ENCODE measurements at regions not wholly inside any gene's neighbourhood (a gene's known extent, or its start where the extent isn't known, plus 50 kb on each side); places are given as distances from the start of the nearest gene placed in this dataset.
"Not testable (repeated sequence)": the region's sequence is repeated elsewhere in the genome, so short reads cannot be mapped to it uniquely, and the experiment has no call there.

- no peak for DNase-seq
These were observed 1154.4 kb downstream of the RAPGEF2 start for GRCh38 chr4:160257318-160257717.

DNA sequence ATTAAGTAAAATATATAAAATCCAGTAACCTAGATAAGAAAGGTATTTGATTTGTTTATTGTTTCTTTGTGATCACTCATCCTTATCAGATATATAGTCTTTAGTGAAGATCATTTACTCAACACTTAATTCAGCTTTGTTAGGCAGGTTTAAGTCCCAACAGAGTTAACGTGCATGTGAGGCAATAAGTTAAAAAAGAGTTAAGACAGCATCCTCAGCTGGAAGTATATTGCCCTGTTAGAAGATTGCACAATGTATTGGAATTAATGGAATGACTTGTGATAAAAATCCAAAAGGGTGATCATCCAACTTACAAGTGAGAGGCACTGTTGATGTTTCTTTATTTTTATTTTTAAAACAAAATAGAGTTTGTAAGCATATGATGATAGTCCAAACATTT is 1162.1 kb downstream of the RAPGEF2 start:
- no peak for DNase-seq

GRCh38 chr4:160265836-160266235 is 1163.0 kb downstream of the RAPGEF2 start:
- DNase-seq = no peak

GRCh38 chr4:160276785-160277325 is 1174.0 kb downstream of the RAPGEF2 start:
- no peak for DNase-seq

GRCh38 chr4:160283081-160283480 is 1180.2 kb downstream of the RAPGEF2 start:
- DNase-seq = no peak

- no peak for DNase-seq
These were observed 1181.6 kb downstream of the RAPGEF2 start for GRCh38 chr4:160284516-160284915.

- DNase-seq = no peak
These were observed 1183.2 kb downstream of the RAPGEF2 start for GRCh38 chr4:160286051-160286450.

- DNase-seq = no peak
These were observed 1193.6 kb downstream of the RAPGEF2 start for GRCh38 chr4:160296476-160296875.

DNA sequence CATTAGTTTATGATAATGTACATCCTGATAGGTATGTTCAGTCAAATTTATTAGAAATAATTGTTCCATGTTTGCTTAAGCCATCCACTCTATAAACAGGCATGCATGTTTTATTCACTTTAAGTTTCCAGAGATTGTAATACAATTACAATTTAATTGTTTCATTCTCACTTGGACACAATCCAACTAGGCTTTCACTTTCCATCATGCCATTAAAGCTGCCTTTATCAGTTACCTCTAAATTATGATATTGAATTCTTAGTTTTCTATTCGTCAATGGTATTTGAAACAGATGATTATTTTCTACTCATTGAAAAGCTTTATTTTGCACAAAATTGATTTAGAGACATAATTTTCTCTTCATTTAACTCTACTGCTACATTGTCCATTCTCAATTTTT is 1196.3 kb downstream of the RAPGEF2 start:
- no peak for DNase-seq

GRCh38 chr4:160299608-160300007 is 1196.7 kb downstream of the RAPGEF2 start:
- DNase-seq = no peak

DNA sequence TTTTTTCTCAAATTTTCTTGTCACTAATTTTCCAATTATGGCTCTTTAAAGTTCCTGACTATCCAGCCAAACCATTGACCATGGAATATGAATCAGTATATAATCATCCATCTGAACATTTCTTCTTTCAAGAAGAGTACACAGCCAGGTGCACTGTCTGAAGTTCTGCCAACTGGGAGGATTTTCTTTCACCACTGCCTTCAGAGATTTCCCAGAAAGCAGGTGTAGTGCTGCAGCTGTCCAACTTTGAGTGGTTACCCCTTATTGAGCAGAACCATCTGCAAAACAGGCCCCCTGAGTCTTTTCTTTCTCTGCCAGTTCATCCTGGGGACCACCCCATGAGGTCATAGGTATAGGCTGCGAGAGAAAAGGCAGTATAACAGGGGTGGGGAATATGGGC is 1213.2 kb downstream of the RAPGEF2 start:
- DNase-seq = no peak

GRCh38 chr4:160318567-160319220 is 1215.8 kb downstream of the RAPGEF2 start:
- DNase-seq = no peak

- DNase-seq = no peak
These were observed 1216.5 kb downstream of the RAPGEF2 start for GRCh38 chr4:160319221-160319867.

DNA sequence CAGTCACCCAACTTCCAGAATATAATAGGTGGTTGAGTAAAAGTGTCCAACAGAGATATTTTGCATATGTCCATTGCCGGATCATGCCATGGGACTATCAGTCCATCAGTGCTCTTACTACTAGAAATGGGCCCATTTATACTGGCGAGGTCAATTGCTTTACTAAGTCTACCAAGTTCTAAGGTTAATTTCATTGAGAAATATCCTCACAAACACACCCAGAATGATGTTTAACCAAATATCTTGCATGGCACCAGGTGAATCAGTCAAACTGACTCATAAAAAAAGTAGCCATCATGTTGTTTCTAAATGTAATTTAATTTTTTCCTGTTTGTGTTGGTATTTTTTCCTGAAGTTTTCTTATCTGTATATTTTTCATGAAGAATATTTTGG is 1217.0 kb downstream of the RAPGEF2 start:
- no peak for DNase-seq

GRCh38 chr4:160326110-160326509 is 1223.2 kb downstream of the RAPGEF2 start:
- DNase-seq = no peak

DNA sequence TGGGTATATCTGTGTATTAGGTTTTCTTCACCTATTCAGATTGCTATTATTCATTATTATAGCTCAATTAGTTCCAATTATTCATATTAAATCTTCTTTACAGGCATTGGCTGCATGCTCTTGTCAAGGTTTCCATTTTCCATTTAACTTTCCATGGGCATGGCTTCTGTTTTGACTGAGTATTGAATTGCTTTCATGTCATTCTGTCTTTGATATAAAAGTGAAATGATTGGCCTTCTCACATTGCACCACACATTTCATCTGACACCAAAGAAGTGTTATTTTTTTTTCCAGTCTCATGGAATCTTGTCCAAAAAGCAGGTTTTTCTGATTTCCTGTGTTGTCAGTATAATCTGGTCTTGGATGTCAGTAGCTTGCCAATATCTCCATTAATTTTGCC is 1244.3 kb downstream of the RAPGEF2 start:
- no peak for DNase-seq

GRCh38 chr4:160350944-160351343 is 1248.1 kb downstream of the RAPGEF2 start:
- no peak for DNase-seq

- DNase-seq = no peak
These were observed 1249.8 kb downstream of the RAPGEF2 start for GRCh38 chr4:160352637-160353036.

GRCh38 chr4:160353548-160353947 is 1250.7 kb downstream of the RAPGEF2 start:
- DNase-seq = no peak

DNA sequence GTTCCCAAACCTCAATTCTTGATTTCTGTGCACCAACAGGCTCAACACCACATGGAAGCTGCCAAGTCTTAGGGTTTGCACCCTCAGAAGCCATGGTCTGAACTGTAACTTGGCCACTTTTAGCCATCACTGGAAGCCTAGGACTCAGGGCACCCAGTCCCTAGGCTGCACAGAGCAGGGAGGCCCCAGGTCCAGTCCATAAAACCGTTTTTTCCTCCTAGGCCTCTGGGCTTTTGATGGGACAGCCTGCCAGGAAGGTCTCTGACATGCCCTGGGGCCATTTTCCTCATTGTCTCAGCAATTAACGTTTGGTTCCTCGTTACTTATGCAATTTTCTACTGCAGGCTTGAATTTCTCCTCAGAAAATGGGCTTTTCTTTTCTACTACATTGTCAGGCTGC is 1259.6 kb downstream of the RAPGEF2 start:
- DNase-seq = no peak

DNA sequence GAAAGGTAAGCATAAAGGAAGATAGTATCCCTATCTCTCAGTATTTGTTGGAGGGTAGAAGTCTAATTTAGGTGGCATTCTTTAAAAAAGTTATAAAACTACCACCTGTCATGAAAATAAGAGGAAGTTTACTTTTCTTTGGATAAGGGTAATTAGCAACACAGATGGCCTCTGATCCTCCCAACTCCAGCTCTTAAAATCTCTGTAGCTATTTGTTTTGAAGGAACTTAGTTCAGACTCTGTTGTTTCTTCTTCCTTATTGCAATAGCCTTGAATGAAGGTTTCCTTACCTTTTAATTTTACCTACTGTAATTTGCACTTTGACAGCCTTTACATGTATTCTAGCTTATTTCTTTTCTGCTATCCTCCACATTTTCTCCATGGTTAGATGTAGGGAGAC is 1261.3 kb downstream of the RAPGEF2 start:
- no peak for DNase-seq

DNA sequence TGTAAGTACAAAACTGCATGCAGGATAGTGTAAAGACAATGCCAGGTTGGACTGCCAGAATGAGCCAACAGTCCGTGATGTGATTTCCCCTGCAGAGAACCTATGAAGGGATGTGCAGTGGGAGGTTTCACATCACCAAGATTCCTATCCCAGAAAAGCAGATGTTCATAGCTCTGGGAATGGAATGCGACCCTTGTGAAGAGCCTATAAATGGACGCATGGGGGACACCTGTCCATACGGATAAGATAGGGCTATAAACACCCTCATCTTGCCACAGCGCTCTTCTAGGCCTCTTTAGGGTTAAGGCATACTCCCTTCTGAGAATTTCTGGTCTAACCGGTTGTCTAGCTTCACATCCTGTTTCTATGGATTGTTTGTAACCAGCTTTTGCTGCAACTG is 1261.8 kb downstream of the RAPGEF2 start:
- not testable (repeated sequence) for DNase-seq

GRCh38 chr4:160365383-160365782 is 1262.5 kb downstream of the RAPGEF2 start:
- not testable (repeated sequence) for DNase-seq

DNA sequence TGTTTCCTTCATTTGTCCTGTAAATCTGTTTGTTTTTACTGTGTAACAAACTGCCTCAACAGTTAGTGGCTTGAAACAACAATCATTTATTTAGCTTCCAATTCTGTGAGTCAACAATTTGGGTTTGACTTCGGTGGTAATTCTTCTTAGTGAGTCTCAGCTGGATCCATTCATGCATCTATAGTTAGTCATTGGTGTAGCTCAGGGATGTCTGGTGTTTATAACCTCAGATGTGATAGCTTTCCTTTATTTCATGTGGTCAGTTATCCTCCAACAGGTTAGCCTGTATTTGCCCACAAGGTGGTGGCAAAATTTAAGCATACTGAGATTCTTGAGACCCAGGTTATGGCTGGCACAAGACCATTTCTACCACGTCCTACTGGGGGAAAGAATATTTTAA is 1267.2 kb downstream of the RAPGEF2 start:
- no peak for DNase-seq

DNA sequence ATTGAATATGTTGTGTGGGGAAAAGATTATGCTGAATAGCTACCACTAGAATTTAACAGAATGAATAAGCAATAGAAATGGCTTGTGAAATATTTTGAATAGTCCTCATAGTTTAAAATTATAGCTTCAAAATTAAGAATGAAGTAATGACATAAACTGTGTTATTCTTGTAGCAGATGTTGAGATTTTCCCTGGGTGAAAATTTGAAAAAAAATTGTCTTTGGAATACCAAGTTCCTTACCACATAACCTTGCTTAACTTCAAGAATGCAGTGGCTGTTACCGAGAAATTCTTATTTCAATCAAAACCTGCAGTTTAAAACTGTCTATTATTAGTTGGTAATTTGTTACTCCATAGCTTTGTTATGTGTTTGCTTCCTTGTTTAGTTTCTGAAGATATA is 1268.6 kb downstream of the RAPGEF2 start:
- no peak for DNase-seq
